Esophagus squamous epithelium (tissue), 4 donors: ENCODE measurements at regions not wholly inside any gene's neighbourhood (a gene's known extent, or its start where the extent isn't known, plus 50 kb on each side); places are given as distances from the start of the nearest gene placed in this dataset.

Experiments used
- CTCF ChIP-seq, 6 experiments: fragments of 450-650 bp in 4 of 6; fragments of 200-600 bp in 2 of 6; sonication (generic) in 2 of 6; IDR thresholded peaks; one replicate each; pipeline ENCODE4 v1.5.1; 2016 to 2019; ENCODE audit warnings: antibody characterized with exemption in 6 of 6, mild to moderate bottlenecking in 4 of 6, moderate library complexity in 4 of 6
- POLR2A ChIP-seq, 4 donors: fragments of 450-650 bp; IDR thresholded peaks; one replicate each; pipeline ENCODE4 v1.6.1; 2017; ENCODE audit warnings: antibody characterized with exemption in 4 of 4, mild to moderate bottlenecking in 4 of 4, moderate library complexity in 3 of 4

GRCh38 chr7:46990761-46991160 lies 591.1 kb downstream of the TNS3 start:
- TF ChIP-seq CTCF (IDR thresholded peaks at IDR 0.05) (no peak), POLR2A (IDR thresholded peaks at IDR 0.05) (no peak)
